ENCODE measurements at regions not wholly inside any gene's neighbourhood (a gene's known extent, or its start where the extent isn't known, plus 50 kb on each side); places are given as distances from the start of the nearest gene placed in this dataset.

DNA sequence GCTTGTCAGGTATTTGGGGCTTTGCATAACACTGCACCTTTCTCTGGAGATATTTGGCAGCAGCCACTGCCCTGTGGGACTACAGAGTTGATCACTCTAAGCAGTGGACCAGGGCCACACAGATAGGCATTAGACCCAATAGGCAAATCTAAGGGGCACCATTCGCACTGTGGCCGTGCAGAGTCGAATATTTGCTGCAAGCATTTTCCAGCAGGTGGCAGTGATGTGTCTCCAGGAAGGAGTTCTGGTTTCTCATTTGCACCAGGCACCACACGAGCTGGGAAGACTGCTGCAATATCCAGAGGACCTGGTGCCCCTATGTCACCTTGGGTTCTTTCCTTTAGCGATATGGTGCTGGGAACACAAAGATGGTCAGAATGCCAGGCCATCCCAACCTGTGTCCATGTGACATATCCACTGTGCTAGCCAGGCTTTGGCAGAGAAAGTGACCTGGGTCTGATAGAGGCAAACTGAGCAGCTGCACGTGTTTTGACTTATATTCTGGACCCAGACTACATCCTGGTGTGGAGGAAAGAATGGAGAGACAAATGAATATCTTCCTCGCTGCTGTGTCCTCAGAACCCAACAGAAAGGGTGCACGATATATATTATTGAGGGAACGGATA is 318.7 kb downstream of the BUD13 start:
- TF ChIP-seq, protein P1, sequence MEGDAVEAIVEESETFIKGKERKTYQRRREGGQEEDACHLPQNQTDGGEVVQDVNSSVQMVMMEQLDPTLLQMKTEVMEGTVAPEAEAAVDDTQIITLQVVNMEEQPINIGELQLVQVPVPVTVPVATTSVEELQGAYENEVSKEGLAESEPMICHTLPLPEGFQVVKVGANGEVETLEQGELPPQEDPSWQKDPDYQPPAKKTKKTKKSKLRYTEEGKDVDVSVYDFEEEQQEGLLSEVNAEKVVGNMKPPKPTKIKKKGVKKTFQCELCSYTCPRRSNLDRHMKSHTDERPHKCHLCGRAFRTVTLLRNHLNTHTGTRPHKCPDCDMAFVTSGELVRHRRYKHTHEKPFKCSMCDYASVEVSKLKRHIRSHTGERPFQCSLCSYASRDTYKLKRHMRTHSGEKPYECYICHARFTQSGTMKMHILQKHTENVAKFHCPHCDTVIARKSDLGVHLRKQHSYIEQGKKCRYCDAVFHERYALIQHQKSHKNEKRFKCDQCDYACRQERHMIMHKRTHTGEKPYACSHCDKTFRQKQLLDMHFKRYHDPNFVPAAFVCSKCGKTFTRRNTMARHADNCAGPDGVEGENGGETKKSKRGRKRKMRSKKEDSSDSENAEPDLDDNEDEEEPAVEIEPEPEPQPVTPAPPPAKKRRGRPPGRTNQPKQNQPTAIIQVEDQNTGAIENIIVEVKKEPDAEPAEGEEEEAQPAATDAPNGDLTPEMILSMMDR (IDR thresholded peaks at IDR 0.05) = peak; percentile 78
- TF ChIP-seq POLR2AphosphoS5 (IDR thresholded peaks at IDR 0.05; ENCODE audit: low read depth, low read length) = no peak
